ENCODE measurements at regions not wholly inside any gene's neighbourhood (a gene's known extent, or its start where the extent isn't known, plus 50 kb on each side); places are given as distances from the start of the nearest gene placed in this dataset.

DNA sequence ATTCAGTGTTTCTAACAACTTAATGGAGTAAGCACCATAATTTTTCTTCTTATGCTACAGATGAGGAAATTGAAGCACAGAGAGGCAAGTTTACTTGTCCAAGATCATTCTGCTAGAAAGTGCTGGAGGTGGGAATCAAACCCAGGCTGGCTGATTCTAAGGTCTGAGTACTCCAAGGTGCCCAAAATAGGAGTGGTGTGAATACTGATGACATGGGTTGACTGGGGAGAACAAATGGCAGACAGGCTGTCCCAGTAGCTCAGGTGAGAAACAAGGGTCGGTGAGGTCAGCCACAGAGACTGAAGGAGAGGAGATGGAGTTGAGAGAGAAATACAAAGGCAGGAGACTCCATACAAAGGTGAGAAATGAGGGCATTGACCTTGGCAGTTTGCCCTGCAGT is 144.5 kb upstream of the EGFLAM start:
- Mint-ChIP-seq H3K27me3 (ENCODE audit: low read depth) (peaks cover 5% of the 10 kb centered on the region), H3K4me1 (ENCODE audit: low read depth) (no peaks in the 10 kb centered on the region), H3K9me3 (ENCODE audit: low read depth) (no peaks in the 10 kb centered on the region), H3K4me3 (ENCODE audit: unreplicated experiment) (no peak overlapping the region), H3K27ac (ENCODE audit: unreplicated experiment) (no peak overlapping the region), H3K36me3 (ENCODE audit: low read depth) (peaks cover 2% of the 10 kb centered on the region)
- TF ChIP-seq, protein P1, sequence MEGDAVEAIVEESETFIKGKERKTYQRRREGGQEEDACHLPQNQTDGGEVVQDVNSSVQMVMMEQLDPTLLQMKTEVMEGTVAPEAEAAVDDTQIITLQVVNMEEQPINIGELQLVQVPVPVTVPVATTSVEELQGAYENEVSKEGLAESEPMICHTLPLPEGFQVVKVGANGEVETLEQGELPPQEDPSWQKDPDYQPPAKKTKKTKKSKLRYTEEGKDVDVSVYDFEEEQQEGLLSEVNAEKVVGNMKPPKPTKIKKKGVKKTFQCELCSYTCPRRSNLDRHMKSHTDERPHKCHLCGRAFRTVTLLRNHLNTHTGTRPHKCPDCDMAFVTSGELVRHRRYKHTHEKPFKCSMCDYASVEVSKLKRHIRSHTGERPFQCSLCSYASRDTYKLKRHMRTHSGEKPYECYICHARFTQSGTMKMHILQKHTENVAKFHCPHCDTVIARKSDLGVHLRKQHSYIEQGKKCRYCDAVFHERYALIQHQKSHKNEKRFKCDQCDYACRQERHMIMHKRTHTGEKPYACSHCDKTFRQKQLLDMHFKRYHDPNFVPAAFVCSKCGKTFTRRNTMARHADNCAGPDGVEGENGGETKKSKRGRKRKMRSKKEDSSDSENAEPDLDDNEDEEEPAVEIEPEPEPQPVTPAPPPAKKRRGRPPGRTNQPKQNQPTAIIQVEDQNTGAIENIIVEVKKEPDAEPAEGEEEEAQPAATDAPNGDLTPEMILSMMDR (IDR thresholded peaks at IDR 0.05), result no peak
- no peak for DNase-seq (ENCODE audit: low spot score)

DNA sequence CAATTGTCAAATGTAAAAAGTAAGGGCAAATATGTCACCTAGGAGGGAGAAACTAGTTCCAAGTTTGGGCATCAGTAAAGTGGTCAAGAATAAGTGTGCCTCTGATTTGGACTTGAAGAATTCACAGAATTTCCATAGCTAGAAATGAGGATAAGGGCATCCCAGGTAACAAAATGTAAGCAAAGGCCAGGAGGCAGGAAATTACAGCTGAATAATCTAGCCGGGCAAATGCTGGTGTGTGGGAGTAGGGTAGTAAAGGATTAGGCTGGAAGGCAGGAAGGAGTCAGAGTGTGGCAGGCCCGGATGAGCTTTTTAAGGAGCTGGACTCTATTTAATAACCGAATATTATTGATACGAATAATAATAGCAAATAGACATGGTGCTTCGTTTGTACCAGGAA is 144.9 kb upstream of the EGFLAM start:
- H3K36me3 Mint-ChIP-seq (ENCODE audit: low read depth), result peaks cover 2% of the 10 kb centered on the region
- H3K27ac Mint-ChIP-seq (ENCODE audit: unreplicated experiment), result no peak overlapping the region
- DNase-seq (ENCODE audit: low spot score), result no peak
- H3K27me3 Mint-ChIP-seq (ENCODE audit: low read depth), result peaks cover 5% of the 10 kb centered on the region
- H3K9me3 Mint-ChIP-seq (ENCODE audit: low read depth), result no peaks in the 10 kb centered on the region
- no peaks in the 10 kb centered on the region for H3K4me1 Mint-ChIP-seq (ENCODE audit: low read depth)
- TF ChIP-seq, protein P1 (IDR thresholded peaks at IDR 0.05), result no peak
- H3K4me3 Mint-ChIP-seq (ENCODE audit: unreplicated experiment), result no peak overlapping the region

DNA sequence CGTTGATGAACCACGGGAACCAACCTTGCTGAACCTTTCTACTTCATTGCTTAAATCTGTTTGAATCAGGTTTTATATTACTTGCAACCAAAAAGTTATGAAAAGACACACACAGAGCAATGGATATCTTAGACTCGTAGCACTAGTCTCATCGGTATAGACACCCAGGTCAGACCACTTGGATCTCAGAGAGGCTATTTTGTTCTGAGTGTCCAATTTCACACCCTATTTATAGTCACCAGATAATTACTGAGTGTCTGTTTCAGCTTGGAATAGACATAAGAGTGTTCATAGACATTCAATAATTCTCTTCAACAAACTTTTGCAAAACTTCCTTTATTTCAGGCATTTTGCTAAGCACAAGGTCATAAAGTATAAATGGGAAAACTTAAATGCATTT is 145.4 kb upstream of the EGFLAM start:
- DNase-seq (ENCODE audit: low spot score), result no peak
- peaks cover 5% of the 10 kb centered on the region for H3K27me3 Mint-ChIP-seq (ENCODE audit: low read depth)
- H3K9me3 Mint-ChIP-seq (ENCODE audit: low read depth), result no peaks in the 10 kb centered on the region
- no peaks in the 10 kb centered on the region for H3K4me1 Mint-ChIP-seq (ENCODE audit: low read depth)
- H3K4me3 Mint-ChIP-seq (ENCODE audit: unreplicated experiment), result no peak overlapping the region
- TF ChIP-seq, protein P1 (IDR thresholded peaks at IDR 0.05), result no peak
- peaks cover 2% of the 10 kb centered on the region for H3K36me3 Mint-ChIP-seq (ENCODE audit: low read depth)
- no peak overlapping the region for H3K27ac Mint-ChIP-seq (ENCODE audit: unreplicated experiment)

DNA sequence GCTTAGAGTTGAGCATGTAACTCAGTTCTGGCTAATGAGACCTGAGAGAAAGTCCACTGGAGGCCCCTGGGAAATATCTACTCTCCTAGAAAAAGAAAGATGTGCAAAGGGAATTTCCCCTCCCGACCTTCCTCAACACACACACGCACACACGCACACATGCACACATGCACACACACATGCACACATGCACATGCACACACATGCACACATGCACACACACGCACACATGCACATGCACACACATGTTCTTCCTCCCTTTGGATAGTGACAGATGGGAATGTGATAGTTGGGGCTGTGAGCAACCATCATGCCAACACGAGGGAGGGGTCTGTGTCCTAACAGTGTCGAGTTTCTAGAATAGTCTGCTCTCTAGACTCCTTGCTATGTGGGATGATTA is 148.2 kb upstream of the EGFLAM start:
- DNase-seq (ENCODE audit: low spot score), result no peak
- TF ChIP-seq, protein P1 (IDR thresholded peaks at IDR 0.05), result no peak
- Mint-ChIP-seq H3K36me3 (ENCODE audit: low read depth) (peaks cover 2% of the 10 kb centered on the region), H3K27me3 (ENCODE audit: low read depth) (no peaks in the 10 kb centered on the region), H3K4me1 (ENCODE audit: low read depth) (no peaks in the 10 kb centered on the region), H3K27ac (ENCODE audit: unreplicated experiment) (no peak overlapping the region), H3K4me3 (ENCODE audit: unreplicated experiment) (no peak overlapping the region), H3K9me3 (ENCODE audit: low read depth) (no peaks in the 10 kb centered on the region)

DNA sequence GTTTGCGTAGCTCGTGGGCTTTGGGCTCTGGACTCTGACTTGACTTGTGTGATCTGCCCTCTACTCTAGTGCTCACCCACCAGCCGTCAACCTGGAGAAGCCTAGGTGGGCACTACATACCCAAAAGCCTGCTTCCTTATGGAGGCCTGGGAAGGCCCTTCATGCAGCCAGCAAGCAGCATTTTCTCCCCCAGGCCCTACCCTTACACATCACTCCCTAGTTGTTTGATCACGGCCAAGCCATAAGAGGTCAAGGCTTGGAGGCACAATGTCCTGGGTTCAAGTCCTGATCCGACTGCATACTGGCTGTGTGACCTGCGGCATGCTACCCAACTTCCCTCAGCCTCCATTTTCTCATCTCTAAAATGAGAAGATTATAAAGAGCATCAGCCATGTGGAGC is 151.3 kb upstream of the EGFLAM start:
- no peaks in the 10 kb centered on the region for H3K36me3 Mint-ChIP-seq (ENCODE audit: low read depth)
- no peak overlapping the region for H3K4me3 Mint-ChIP-seq (ENCODE audit: unreplicated experiment)
- H3K4me1 Mint-ChIP-seq (ENCODE audit: low read depth), result no peaks in the 10 kb centered on the region
- H3K9me3 Mint-ChIP-seq (ENCODE audit: low read depth), result no peaks in the 10 kb centered on the region
- DNase-seq (ENCODE audit: low spot score), result no peak
- TF ChIP-seq, protein P1 (IDR thresholded peaks at IDR 0.05), result no peak
- H3K27me3 Mint-ChIP-seq (ENCODE audit: low read depth), result no peaks in the 10 kb centered on the region
- H3K27ac Mint-ChIP-seq (ENCODE audit: unreplicated experiment), result no peak overlapping the region
